VCaP (cell line): ENCODE measurements at regions not wholly inside any gene's neighbourhood (a gene's known extent, or its start where the extent isn't known, plus 50 kb on each side); places are given as distances from the start of the nearest gene placed in this dataset.
A peak's percentile ranks its signal among the peaks of the same experiment; 100 is the strongest.

Experiments
- H3K27ac ChIP-seq: fragments of 450-650 bp; 2 replicates; pipeline ENCODE4 v1.5.1; 2017
- TF ChIP-seq, protein P1 (sequence below): fragments of 450-650 bp; conservative IDR thresholded peaks from 2 replicates; pipeline ENCODE4 v1.5.1; 2017; ENCODE audit warnings: mild to moderate bottlenecking, moderate library complexity

GRCh38 chr10:130543794-130544193, 407.6 kb downstream of the GLRX3 start:
- no peak overlapping the region for H3K27ac ChIP-seq
- TF ChIP-seq, protein P1, sequence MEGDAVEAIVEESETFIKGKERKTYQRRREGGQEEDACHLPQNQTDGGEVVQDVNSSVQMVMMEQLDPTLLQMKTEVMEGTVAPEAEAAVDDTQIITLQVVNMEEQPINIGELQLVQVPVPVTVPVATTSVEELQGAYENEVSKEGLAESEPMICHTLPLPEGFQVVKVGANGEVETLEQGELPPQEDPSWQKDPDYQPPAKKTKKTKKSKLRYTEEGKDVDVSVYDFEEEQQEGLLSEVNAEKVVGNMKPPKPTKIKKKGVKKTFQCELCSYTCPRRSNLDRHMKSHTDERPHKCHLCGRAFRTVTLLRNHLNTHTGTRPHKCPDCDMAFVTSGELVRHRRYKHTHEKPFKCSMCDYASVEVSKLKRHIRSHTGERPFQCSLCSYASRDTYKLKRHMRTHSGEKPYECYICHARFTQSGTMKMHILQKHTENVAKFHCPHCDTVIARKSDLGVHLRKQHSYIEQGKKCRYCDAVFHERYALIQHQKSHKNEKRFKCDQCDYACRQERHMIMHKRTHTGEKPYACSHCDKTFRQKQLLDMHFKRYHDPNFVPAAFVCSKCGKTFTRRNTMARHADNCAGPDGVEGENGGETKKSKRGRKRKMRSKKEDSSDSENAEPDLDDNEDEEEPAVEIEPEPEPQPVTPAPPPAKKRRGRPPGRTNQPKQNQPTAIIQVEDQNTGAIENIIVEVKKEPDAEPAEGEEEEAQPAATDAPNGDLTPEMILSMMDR, result no peak

- TF ChIP-seq, protein P1, result no peak
- no peak overlapping the region for H3K27ac ChIP-seq
Measured at GRCh38 chr10:130545122-130545521, 408.9 kb downstream of the GLRX3 start.

- H3K27ac ChIP-seq, result no peak overlapping the region
- TF ChIP-seq, protein P1, result 0 out of 2 replicates have a peak, but pooled peaks have one; percentile 14
Measured at GRCh38 chr10:130545697-130546096, 409.5 kb downstream of the GLRX3 start.

GRCh38 chr10:130546841-130547240, 410.6 kb downstream of the GLRX3 start:
- TF ChIP-seq, protein P1, result no peak
- H3K27ac ChIP-seq, result no peak overlapping the region

GRCh38 chr10:130547368-130547767, 411.2 kb downstream of the GLRX3 start:
- TF ChIP-seq, protein P1, result peak; percentile 52; the same call in 1 of the 2 replicates
- H3K27ac ChIP-seq, result no peak overlapping the region

GRCh38 chr10:130550952-130551674, 414.9 kb downstream of the GLRX3 start:
- TF ChIP-seq, protein P1, result no peak

GRCh38 chr10:130551676-130552075, 415.5 kb downstream of the GLRX3 start:
- TF ChIP-seq, protein P1, result no peak
- no peak overlapping the region for H3K27ac ChIP-seq

More at GRCh38 chr10:130550952-130551674, 414.9 kb downstream of the GLRX3 start:
- H3K27ac ChIP-seq, result no peak overlapping the region
